ENCODE measurements at regions not wholly inside any gene's neighbourhood (a gene's known extent, or its start where the extent isn't known, plus 50 kb on each side); places are given as distances from the start of the nearest gene placed in this dataset.

- TF ChIP-seq ZBTB40 (IDR thresholded peaks at IDR 0.05; ENCODE audit: borderline replicate concordance) (no peak), DPF2 (IDR thresholded peaks at IDR 0.05) (no peak), MAX (IDR thresholded peaks at IDR 0.05; ENCODE audit: low read depth, low read length) (no peak), RELB (IDR thresholded peaks at IDR 0.05; ENCODE audit: low read depth) (no peak), RB1 (IDR thresholded peaks at IDR 0.05; ENCODE audit: borderline replicate concordance) (no peak), PAX5 (IDR thresholded peaks at IDR 0.05; ENCODE audit: borderline replicate concordance, low read depth, low read length) (no peak)
Observed at GRCh38 chr1:195831789-195832188, 776.5 kb downstream of the KCNT2 start (continued).

- POLR2A ChIA-PET: interaction anchor here (0.6 kb wide), 1 partner anchor 313 kb away, joined by 6 read pairs; no protein-coding TSS in a partner anchor
- Histone ChIP-seq H3K27ac (ENCODE audit: control insufficient read depth, insufficient read depth) (no peak overlapping the region), H3K4me1 (ENCODE audit: control insufficient read depth, insufficient read depth, low read length) (no peaks in the 10 kb centered on the region), H3K9ac (ENCODE audit: control insufficient read depth, insufficient read depth, low read length) (no peak overlapping the region), H2AFZ (ENCODE audit: control insufficient read depth, low read depth, low read length) (no peak overlapping the region), H3K4me2 (ENCODE audit: control insufficient read depth, insufficient read depth) (no peak overlapping the region), H3K36me3 (ENCODE audit: control insufficient read depth in 2 of 2, insufficient read depth in 2 of 2, low read length in 1 of 2) (no peaks in the 10 kb centered on the region), H3K79me2 (ENCODE audit: control insufficient read depth, insufficient read depth, low read length) (no peaks in the 10 kb centered on the region), H3K9me3 (replicated peaks; ENCODE audit: control insufficient read depth, insufficient read depth, low read length) (no peaks in the 10 kb centered on the region), H3K4me3 (no peak overlapping the region), H4K20me1 (ENCODE audit: control insufficient read depth, insufficient read depth) (no peaks in the 10 kb centered on the region), H3K27me3 (replicated peaks in 1 of 2; ENCODE audit: control insufficient read depth in 2 of 2, insufficient read depth in 2 of 2, low read length in 1 of 2) (no peaks in the 10 kb centered on the region)
- no peak for DNase-seq (ENCODE audit: low read depth, low spot score)
- no peak for ATAC-seq
- no TSS peak for BruUV-seq (replicated peaks)
- RAD21 ChIA-PET (ENCODE audit: unreplicated experiment): no interaction called here
- FAIRE-seq: no peak
- SMC1A ChIA-PET (ENCODE audit: uncharacterized antibody, unreplicated experiment): no interaction called here
- in situ Hi-C loops (cut with MboI): no loop called here
- CTCF ChIA-PET: interaction anchor here (0.6 kb wide), 1 partner anchor 57 kb away, joined by 3 read pairs; no protein-coding TSS in a partner anchor
- TF ChIP-seq CHD2 (IDR thresholded peaks at IDR 0.05; ENCODE audit: borderline replicate concordance, low read depth, low read length) (no peak), TBL1XR1 (IDR thresholded peaks at IDR 0.05; ENCODE audit: low read depth, low read length) (no peak), HSF1 (IDR thresholded peaks at IDR 0.05; ENCODE audit: low read depth, low read length) (no peak), SIX5 (IDR thresholded peaks at IDR 0.05; ENCODE audit: low read depth, low read length, severe bottlenecking) (no peak), SUZ12 (IDR thresholded peaks at IDR 0.05; ENCODE audit: unreplicated experiment) (no peak), ESRRA (IDR thresholded peaks at IDR 0.05; ENCODE audit: low read length) (no peak), ASH2L (IDR thresholded peaks at IDR 0.05; ENCODE audit: borderline replicate concordance, low read depth) (no peak), SP1 (IDR thresholded peaks at IDR 0.05; ENCODE audit: low read depth, low read length) (no peak), MEF2A (IDR thresholded peaks at IDR 0.05; ENCODE audit: insufficient read depth, low read depth, low read length) (no peak)
- intact Hi-C loops (cut with micrococcal nuclease; ENCODE audit: unreplicated experiment): no loop called here
Observed at GRCh38 chr1:195828325-195828724, 779.9 kb downstream of the KCNT2 start.
